Activated CD8-positive, alpha-beta T cell treated with anti-CD3 and anti-CD28 coated beads for 36 hours (primary cell): ENCODE measurements at regions not wholly inside any gene's neighbourhood (a gene's known extent, or its start where the extent isn't known, plus 50 kb on each side); places are given as distances from the start of the nearest gene placed in this dataset.
"Not testable (repeated sequence)": the region's sequence is repeated elsewhere in the genome, so short reads cannot be mapped to it uniquely, and the experiment has no call there.

Source experiments
- ATAC-seq: fragments of 200-7000 bp; cut with Tn5 transposase; one replicate; pipeline ENCODE4 v1.10.0; 2021; ENCODE audit warnings: mild to moderate bottlenecking, moderate library complexity
- CTCF ChIA-PET: fragments of 350-600 bp; sonication (Branson Sonifier 250); formaldehyde crosslinking; loops from one replicate; lab custom pipeline; 2021; ENCODE audit warnings: antibody characterized with exemption; lab: Charles Lee
- POLR2A ChIA-PET: fragments of 350-600 bp; sonication (Branson Sonifier 250); formaldehyde crosslinking; loops from one replicate; lab custom pipeline; 2021; ENCODE audit warnings: antibody characterized with exemption; lab: Charles Lee
- DNase-seq: peaks from one replicate; pipeline ENCODE4 v3.0.0-alpha.2; 2020
- H3K27ac Mint-ChIP-seq: one replicate; pipeline ENCODE4 v1.8.0; 2021; ENCODE audit warnings: mild to moderate bottlenecking, mixed read lengths
- H3K27me3 Mint-ChIP-seq: one replicate; pipeline ENCODE4 v1.8.0; 2021; ENCODE audit warnings: mixed read lengths
- H3K36me3 Mint-ChIP-seq: one replicate; pipeline ENCODE4 v1.8.0; 2021; ENCODE audit warnings: low read depth, mixed read lengths
- H3K4me1 Mint-ChIP-seq: one replicate; pipeline ENCODE4 v1.8.0; 2021; ENCODE audit warnings: low read depth, mixed read lengths
- H3K4me3 Mint-ChIP-seq: one replicate; pipeline ENCODE4 v1.8.0; 2021; ENCODE audit warnings: mild to moderate bottlenecking, moderate library complexity, mixed read lengths
- H3K9me3 Mint-ChIP-seq: one replicate; pipeline ENCODE4 v1.8.0; 2021; ENCODE audit warnings: mixed read lengths
- intact Hi-C: fragments of 100-400 bp; cut with micrococcal nuclease; formaldehyde crosslinking; loops from one replicate; pipeline ENCODE4 v1.10.0; 2022
- TF ChIP-seq, protein P1 (sequence below): fragments of 200-600 bp; IDR thresholded peaks from one replicate; pipeline ENCODE4 v1.8.0; 2022; ENCODE audit warnings: antibody characterized with exemption, mild to moderate bottlenecking

- H3K9me3 Mint-ChIP-seq, intact Hi-C loops, H3K27me3 Mint-ChIP-seq, H3K4me3 Mint-ChIP-seq, DNase-seq, ATAC-seq, POLR2A ChIA-PET, H3K36me3 Mint-ChIP-seq, CTCF ChIA-PET, H3K4me1 Mint-ChIP-seq, H3K27ac Mint-ChIP-seq: not testable (repeated sequence)
Measured at GRCh38 chr17:26982563-26982962, 311.4 kb upstream of the WSB1 start.

- H3K27me3 Mint-ChIP-seq, POLR2A ChIA-PET, CTCF ChIA-PET, H3K36me3 Mint-ChIP-seq, DNase-seq, H3K4me1 Mint-ChIP-seq, H3K4me3 Mint-ChIP-seq, intact Hi-C loops, H3K9me3 Mint-ChIP-seq, ATAC-seq, H3K27ac Mint-ChIP-seq: not testable (repeated sequence)
Measured at GRCh38 chr17:26987851-26988250, 306.1 kb upstream of the WSB1 start.

DNA sequence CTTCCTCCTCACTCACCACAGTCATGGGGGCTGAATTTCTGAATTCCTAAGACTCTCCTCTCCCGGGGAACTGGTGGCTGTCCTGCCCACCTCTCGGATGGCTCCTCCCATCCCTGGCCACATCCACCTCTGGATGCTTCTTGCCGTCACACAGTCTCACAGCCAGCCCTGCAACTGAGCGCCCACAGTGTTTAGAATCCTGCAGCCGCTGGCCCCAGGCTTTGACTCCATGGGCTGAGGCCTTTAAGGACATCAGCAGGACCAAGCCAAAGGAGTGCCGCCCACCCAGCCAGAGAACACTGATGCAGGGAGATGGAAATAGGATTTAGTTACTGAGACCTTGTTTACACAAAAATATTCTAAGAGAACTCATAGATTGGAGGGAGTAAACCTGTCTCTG is 299.3 kb upstream of the WSB1 start:
- H3K36me3 Mint-ChIP-seq, DNase-seq, H3K27ac Mint-ChIP-seq, POLR2A ChIA-PET, CTCF ChIA-PET, H3K27me3 Mint-ChIP-seq, H3K9me3 Mint-ChIP-seq, H3K4me1 Mint-ChIP-seq, ATAC-seq, intact Hi-C loops, H3K4me3 Mint-ChIP-seq: not testable (repeated sequence)

DNA sequence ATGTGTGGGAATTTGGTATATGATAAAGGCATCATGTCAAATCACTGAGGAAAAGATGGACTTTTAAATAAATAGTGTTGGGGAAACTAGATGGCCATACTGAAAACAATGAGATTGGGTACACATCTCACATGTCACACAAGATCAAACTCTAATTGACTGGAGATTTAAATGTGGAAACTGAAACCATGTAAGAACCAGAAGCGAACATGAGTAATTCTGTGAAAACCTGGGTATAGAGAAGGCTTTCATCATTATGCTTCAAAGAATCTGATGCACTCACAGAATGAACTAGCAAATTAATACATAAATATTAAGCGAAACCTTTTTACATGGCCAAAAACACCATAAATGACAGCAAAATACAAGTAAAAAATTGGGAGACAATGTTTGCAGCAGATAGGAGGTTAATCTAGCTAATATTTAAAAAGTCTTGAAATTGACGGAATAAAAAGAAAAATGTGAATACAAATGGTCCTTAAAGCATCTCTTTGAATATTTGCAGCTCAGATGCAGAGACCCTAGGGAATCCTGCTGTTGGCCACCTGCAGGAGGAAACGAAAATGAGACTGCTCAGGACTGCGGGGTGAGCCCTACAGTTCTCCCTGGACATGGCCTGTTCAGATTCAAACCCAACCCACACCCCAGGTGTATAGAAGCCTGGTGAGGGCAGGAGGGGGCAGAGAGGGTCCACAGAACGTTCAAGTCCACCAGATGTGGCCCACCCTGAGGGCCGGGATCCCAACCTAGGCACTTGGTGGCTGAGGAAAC is 297.6 kb upstream of the WSB1 start:
- CTCF ChIA-PET, ATAC-seq, intact Hi-C loops, H3K4me3 Mint-ChIP-seq, H3K27me3 Mint-ChIP-seq, POLR2A ChIA-PET, H3K36me3 Mint-ChIP-seq, H3K4me1 Mint-ChIP-seq, DNase-seq, H3K27ac Mint-ChIP-seq, H3K9me3 Mint-ChIP-seq: not testable (repeated sequence)

DNA sequence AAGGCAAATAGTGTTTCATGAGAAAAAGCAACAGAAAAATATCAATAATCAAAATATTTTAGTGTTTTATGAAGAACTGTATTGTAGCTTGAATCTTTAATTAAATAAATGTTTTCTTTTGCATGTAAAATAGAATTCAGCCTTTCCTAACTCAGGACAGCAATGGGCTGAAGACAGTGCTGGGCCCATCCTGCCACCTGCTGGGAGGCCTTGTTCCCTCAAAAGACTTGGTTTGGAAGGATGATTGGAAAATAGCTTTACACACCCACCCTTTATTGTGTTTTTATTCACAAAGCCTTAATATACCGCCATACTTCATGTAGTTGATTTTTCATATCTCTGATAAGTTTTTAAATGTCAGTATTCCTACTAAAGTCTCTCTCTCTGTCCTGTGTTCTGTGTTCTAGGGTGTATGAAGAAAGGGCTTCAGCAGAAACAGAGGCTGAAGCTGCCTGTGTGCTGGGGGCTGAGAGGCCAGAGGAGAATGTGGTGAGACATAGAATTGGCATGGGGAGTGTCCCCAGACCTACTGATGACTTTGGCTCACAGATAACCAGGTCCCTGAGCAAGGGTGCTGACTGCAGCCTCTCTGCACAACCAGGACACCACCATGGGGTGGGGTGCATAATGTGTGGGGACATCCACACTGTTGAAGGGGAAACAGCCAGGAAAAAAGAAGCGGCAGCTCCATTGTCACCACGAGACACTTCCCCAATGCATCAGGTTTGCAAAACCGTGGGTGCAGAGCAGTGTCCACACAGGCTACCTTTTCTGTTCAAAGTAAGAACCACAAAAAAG is 286.0 kb upstream of the WSB1 start:
- POLR2A ChIA-PET, H3K27me3 Mint-ChIP-seq, H3K36me3 Mint-ChIP-seq: not testable (repeated sequence)

GRCh38 chr17:27009087-27009486 is 284.8 kb upstream of the WSB1 start:
- H3K27ac Mint-ChIP-seq = no peak overlapping the region
- intact Hi-C loops = no loop called here
- H3K9me3 Mint-ChIP-seq = no peaks in the 10 kb centered on the region

More for the DNA sequence above, 286.0 kb upstream of the WSB1 start:
- H3K4me1 Mint-ChIP-seq, intact Hi-C loops, H3K27ac Mint-ChIP-seq, H3K4me3 Mint-ChIP-seq, DNase-seq, CTCF ChIA-PET, H3K9me3 Mint-ChIP-seq, ATAC-seq: not testable (repeated sequence)

GRCh38 chr17:27010138-27010537 is 283.8 kb upstream of the WSB1 start:
- intact Hi-C loops, H3K4me3 Mint-ChIP-seq, ATAC-seq, H3K4me1 Mint-ChIP-seq, H3K27me3 Mint-ChIP-seq, CTCF ChIA-PET, H3K9me3 Mint-ChIP-seq, H3K27ac Mint-ChIP-seq, H3K36me3 Mint-ChIP-seq, DNase-seq, POLR2A ChIA-PET: not testable (repeated sequence)

More at GRCh38 chr17:27009087-27009486, 284.8 kb upstream of the WSB1 start:
- DNase-seq = no peak
- no peak overlapping the region for H3K4me3 Mint-ChIP-seq
- no peaks in the 10 kb centered on the region for H3K27me3 Mint-ChIP-seq
- TF ChIP-seq, protein P1, sequence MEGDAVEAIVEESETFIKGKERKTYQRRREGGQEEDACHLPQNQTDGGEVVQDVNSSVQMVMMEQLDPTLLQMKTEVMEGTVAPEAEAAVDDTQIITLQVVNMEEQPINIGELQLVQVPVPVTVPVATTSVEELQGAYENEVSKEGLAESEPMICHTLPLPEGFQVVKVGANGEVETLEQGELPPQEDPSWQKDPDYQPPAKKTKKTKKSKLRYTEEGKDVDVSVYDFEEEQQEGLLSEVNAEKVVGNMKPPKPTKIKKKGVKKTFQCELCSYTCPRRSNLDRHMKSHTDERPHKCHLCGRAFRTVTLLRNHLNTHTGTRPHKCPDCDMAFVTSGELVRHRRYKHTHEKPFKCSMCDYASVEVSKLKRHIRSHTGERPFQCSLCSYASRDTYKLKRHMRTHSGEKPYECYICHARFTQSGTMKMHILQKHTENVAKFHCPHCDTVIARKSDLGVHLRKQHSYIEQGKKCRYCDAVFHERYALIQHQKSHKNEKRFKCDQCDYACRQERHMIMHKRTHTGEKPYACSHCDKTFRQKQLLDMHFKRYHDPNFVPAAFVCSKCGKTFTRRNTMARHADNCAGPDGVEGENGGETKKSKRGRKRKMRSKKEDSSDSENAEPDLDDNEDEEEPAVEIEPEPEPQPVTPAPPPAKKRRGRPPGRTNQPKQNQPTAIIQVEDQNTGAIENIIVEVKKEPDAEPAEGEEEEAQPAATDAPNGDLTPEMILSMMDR = no peak
- CTCF ChIA-PET = no interaction called here
- POLR2A ChIA-PET = no interaction called here
- no peak for ATAC-seq
- no peaks in the 10 kb centered on the region for H3K36me3 Mint-ChIP-seq
- H3K4me1 Mint-ChIP-seq = no peaks in the 10 kb centered on the region

DNA sequence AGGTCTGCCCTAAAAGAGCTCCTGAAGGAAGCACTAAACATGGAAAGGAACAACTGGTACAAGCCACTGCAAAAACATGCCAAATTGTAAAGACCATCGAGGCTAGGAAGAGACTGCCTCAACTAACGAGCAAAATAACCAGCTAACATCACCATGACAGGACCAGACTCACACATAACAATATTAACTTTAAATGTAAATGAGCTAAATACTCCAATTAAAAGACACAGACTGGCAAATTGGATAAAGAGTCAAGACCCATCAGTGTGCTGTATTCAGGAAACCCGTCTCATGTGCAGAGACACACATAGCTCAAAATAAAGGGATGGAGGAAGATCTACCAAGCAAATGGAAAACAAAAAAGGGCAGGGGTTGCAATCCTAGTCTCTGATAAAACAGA is 263.4 kb upstream of the WSB1 start:
- CTCF ChIA-PET, H3K27me3 Mint-ChIP-seq, H3K36me3 Mint-ChIP-seq, H3K4me3 Mint-ChIP-seq, H3K9me3 Mint-ChIP-seq, DNase-seq, intact Hi-C loops, POLR2A ChIA-PET, H3K4me1 Mint-ChIP-seq, ATAC-seq, H3K27ac Mint-ChIP-seq: not testable (repeated sequence)
